GM10248 (cell line): ENCODE measurements at regions not wholly inside any gene's neighbourhood (a gene's known extent, or its start where the extent isn't known, plus 50 kb on each side); places are given as distances from the start of the nearest gene placed in this dataset.
"Not testable (repeated sequence)": the region's sequence is repeated elsewhere in the genome, so short reads cannot be mapped to it uniquely, and the experiment has no call there.

Experiments used
- CTCF ChIA-PET: fragments of 300-600 bp; sonication (Branson Sonifier 250); formaldehyde crosslinking; extraction: SDS; loops from one replicate; lab custom pipeline; 2021; ENCODE audit warnings: antibody characterized with exemption; lab: Yijun Ruan, JAX
- POLR2A ChIA-PET: fragments of 350-650 bp; sonication (Branson Sonifier 250); formaldehyde crosslinking; extraction: SDS; loops from one replicate; lab custom pipeline; 2020; ENCODE audit warnings: antibody characterized with exemption; lab: Yijun Ruan, JAX
- DNase-seq: peaks from one replicate; pipeline ENCODE4 v3.0.0; 2012; ENCODE audit errors: extremely low spot score

DNA sequence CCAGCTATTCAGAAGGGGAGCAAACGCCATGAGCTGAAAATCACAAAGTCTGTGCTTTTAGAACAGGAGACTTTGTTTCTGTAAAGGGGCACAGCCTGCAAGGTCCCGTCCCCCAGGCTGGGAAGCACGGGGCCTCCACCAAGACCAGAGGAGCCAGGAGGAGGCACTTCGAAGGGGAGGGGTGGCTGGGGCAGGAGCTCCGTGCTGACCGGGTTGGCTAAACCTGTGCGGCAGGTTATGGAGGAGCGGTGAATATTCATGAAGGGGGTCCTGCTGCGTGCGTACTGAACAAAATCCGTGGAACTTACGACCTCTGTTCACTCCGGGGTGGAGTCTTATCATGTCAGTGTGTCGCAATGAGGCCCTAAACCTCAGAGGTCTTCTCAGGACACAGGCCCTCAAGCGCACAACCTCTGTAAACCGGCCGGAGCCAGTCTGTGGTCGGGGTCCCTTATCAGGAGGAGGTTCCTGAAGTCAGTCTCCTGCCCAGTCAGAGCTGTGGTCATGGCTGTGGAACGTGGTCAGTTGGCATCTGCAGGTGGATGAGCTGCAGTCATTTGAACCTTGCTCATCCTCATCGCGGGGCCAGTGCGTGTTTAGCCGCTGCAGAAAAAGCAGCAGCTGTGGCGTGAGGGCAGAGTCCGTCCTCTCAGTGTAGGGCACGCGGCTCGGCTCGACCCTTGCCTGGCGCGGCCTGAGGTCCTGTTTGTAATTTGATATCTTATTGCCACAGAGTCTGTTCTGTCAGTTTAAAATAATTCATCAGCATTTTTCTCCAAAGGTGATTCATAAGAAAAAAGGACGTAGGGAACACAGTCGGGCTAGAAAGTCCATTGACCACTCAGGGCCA, 5507.7 kb upstream of the TPTE start:
- DNase-seq, POLR2A ChIA-PET, CTCF ChIA-PET: not testable (repeated sequence)

DNA sequence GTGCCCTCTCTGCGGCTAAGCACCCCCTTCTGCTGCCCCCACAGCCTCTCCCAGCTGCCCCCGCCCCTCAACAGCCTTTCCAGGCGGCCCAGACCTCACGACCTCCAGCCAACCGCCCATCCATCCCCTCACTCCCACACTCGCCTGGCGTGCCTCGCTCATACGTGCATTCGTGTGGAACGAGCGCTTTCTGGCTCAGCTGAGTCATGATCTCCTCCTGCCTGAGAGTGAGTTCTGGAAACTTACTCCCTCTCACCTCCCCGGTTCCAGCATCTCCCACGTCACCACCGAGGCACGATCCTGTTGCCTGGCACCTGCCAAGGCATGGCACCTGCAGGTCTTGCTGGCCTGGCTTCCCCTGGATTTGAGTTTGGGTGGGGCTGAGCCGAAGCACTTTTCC, 5506.2 kb upstream of the TPTE start:
- CTCF ChIA-PET, POLR2A ChIA-PET, DNase-seq: not testable (repeated sequence)

DNA sequence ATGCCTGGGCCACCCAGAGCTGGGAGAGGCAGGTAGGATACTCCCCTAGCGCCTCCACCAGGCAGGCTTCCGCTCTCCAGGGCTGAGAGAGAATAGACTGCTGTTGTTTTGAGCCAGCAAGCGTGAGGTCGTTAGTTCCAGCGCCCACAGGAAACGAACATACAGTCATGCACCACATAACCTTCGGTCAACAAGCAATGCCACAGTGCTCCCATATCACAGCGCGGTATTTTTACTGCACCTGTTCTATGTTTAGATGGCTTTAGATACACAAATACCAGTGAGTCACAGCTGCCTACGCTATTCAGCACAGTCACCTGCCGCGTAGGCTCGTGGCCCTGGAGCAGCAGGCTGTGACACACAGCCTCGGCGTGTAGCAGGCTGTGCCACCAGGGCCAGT, 5502.3 kb upstream of the TPTE start:
- CTCF ChIA-PET, POLR2A ChIA-PET, DNase-seq: not testable (repeated sequence)

DNA sequence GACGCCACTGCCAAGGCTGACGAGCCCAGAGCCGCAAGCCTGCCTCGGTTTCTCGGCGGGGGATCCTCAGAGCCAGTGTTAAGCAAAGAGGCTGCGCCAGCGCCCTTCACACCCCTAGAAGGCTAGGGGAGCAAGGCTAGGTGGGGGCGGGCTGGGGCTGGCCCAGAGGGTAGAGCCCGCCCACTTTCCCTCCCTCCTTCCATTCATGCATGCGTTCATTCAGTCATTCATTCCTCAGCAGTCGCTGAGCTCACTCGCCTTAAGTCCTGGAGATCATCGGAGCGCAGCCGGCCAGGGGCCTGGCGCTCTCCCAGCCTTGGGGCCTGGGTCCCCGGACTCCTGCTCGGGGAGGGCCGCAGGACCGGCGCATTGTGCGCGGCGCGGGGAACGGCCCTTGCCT, 5499.6 kb upstream of the TPTE start:
- CTCF ChIA-PET, POLR2A ChIA-PET, DNase-seq: not testable (repeated sequence)

DNA sequence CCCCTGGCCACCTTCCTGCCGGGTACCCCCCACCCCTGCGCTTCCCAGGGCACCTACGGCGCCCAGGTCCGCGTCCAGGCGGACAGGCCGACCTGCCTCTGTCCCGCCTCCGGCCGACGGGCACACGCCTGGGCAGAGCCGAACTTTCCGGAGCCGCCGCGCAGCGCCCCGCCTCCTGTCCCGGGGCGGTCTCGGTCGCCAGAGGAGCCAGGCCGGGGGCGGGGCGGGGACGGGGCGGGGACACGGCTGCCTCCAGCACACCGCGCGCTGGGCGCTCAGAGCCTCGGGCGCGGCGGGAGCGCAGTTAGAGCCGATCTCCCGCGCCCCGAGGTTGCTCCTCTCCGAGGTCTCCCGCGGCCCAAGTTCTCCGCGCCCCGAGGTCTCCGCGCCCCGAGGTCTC, 5499.1 kb upstream of the TPTE start:
- CTCF ChIA-PET, POLR2A ChIA-PET: not testable (repeated sequence)

DNA sequence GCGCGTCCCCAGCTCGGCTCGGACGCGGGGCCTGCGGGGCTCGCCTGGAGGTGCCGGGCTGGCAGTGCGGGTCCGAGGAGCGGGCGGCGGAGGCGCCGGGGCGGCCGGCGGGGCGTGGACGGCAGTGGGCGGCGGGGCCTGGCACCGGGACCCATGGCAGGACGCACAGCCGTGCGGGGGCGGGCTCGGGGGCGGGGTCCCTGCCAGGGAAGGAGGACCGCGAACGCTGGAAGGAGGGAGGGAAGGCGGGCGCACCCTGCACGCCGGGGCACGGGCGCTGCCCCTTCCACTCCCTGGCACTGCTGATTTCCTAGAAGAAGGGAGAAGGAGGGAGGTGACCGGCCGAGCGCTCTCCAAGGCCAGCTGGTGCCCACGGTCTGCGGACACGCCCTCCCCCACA, 5498.6 kb upstream of the TPTE start:
- DNase-seq, POLR2A ChIA-PET, CTCF ChIA-PET: not testable (repeated sequence)

More for the DNA sequence above, 5499.1 kb upstream of the TPTE start:
- not testable (repeated sequence) for DNase-seq

DNA sequence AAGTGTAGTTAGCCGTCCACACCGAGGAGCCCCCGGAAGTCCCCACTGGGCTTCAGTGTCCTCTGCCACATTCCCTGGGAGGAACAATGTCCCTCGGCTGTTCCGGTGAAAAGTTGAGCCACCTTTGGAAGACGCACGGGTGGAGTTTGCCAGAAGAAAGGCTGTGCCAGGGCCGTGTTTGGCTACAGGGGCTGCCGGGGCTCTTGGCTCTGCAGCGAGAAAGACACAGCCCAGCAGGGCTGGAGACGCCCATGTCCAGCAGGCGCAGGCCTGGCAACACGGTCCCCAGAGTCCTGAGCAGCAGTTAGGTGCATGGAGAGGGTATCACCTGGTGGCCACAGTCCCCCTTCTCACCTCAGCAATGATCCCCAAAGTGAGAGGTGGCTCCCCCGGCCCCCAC, 5486.2 kb upstream of the TPTE start:
- DNase-seq, CTCF ChIA-PET, POLR2A ChIA-PET: not testable (repeated sequence)

DNA sequence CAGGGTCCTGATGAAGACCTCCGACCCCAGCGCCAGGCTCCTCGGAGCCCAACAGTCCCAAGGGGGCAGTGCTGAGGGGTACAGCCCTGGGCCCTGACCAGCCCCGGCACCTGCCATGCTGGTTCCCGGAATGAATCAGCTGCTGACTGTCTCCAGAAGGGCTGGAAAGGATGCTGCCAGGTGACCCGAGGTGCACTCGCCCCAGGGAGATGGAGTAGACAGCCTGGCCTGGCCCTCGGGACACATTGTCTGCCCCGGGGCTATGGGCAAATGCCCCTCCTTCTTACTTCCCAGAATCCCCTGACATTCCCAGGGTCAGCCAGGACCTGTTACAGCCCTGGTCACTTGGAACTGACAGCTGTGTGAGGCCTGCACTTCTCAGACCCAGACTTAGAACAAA, 5485.8 kb upstream of the TPTE start:
- POLR2A ChIA-PET, DNase-seq, CTCF ChIA-PET: not testable (repeated sequence)

DNA sequence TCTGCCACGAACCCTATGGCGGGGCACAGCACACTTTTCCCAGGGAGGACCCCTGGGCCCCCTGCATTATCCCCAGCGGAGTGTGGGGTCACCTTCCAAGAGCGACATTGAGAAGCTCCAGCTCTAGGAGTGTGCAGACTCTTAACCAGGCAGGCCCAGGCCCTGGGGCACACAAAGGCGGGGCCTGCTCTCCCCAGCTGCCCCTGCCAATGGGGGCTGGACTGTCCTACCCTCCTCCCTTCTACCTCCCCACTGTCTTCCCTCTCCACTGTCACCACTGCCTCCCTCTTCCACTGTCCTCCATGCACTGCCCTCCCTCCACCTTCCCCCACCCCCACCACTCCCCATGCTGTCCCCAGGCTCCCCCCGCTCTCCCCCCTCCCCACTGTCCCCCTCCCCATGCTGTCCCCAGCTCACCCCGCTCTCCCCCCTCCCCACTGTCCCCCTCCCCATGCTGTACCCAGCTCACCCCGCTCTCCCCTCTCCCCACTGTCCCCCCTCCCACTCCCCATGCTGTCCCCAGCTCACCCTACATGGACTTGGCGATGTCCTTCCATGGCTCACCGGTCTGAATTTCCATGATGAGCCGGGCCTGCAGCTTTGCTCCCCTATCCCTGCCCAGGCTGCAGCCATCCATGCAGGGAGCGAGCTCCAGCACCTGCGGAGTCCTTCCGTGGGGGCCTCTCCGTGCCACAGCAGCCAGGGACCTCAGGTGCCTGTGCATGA, 5483.6 kb upstream of the TPTE start:
- CTCF ChIA-PET, POLR2A ChIA-PET, DNase-seq: not testable (repeated sequence)

DNA sequence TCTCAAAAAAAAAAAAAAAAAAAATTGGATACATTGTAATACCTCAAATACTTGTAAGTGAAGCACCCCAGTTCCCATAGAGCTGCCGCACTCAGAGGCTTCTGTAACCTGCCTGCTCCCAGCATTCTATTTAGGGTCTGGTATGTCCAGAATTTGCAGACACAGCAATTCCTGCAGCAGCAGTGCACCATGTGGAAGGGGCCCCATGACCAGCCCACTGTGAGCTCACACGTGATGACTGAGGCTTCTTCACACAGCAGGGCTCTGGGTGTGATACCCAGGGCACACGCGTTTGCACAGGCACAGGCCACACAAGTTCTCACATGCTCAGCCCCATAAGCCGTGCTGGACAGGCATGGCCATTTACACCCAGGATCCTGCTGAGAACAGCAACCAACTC, 5481.5 kb upstream of the TPTE start:
- POLR2A ChIA-PET, CTCF ChIA-PET, DNase-seq: not testable (repeated sequence)

DNA sequence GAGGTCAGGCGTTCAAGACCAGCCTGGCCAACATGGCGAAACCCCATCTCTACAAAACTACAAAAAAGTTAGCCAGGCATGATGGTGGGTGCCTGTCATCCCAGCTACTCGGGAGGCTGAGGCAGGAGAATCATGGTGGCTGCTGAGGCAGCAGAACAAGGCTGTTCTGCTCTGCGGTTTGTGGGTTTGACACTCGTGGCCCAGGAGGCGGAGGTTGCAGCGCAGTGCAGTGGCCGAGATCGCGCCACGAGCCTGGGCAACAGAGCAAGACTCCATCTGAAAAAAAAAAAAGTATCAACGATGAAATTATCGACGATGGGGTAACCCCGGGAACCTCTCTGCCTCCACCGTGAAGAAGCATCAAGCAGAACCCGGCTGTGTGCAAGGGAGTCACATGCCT, 5478.8 kb upstream of the TPTE start:
- CTCF ChIA-PET, DNase-seq, POLR2A ChIA-PET: not testable (repeated sequence)

DNA sequence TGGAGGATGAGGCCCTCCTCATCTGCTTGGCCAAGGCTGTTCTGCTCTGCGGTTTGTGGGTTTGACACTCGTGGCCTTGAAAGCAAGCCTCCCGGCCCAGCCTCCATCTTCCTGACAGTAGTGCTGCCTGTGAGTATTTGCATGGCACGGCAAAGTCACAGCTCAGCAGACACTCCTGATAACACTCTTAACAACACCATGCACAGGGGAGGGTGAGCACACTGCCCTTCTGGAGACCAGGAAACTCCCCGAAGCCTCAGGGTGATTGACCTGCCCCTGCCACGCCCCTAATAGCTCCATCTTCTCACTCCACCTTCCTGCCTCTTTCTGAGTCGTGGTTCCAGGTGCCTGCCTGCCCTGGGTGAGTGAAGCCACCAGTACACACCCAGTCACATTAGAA, 5476.6 kb upstream of the TPTE start:
- DNase-seq, CTCF ChIA-PET, POLR2A ChIA-PET: not testable (repeated sequence)

DNA sequence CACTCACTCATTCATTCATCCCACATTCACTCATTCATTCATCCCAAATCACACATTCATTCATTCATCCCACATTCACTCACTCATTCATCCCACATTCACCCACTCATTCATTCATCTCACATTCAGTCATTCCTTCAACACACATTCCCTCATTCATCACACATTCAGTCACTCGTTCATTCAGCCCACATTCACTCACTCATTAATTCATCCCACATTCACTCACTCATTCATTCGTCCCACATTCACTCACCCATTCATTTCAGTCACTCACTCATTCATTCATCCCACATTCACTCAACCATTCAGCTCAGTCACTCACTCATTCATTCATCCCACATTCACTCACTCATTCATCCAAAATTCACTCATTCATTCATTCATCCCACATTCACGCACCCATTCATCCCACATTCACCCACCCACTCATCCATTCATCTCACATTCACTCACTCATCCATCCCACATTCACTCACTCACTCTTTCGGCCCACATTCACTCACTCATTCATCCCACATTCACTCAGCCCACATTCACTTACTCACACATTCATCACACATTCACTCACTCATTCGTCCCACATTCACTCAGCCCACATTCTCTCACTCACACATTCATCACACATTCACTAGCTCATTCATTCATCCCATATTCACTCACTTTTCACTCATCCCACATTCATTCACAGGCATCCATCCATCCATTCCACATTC, 5469.9 kb upstream of the TPTE start:
- CTCF ChIA-PET, POLR2A ChIA-PET, DNase-seq: not testable (repeated sequence)

DNA sequence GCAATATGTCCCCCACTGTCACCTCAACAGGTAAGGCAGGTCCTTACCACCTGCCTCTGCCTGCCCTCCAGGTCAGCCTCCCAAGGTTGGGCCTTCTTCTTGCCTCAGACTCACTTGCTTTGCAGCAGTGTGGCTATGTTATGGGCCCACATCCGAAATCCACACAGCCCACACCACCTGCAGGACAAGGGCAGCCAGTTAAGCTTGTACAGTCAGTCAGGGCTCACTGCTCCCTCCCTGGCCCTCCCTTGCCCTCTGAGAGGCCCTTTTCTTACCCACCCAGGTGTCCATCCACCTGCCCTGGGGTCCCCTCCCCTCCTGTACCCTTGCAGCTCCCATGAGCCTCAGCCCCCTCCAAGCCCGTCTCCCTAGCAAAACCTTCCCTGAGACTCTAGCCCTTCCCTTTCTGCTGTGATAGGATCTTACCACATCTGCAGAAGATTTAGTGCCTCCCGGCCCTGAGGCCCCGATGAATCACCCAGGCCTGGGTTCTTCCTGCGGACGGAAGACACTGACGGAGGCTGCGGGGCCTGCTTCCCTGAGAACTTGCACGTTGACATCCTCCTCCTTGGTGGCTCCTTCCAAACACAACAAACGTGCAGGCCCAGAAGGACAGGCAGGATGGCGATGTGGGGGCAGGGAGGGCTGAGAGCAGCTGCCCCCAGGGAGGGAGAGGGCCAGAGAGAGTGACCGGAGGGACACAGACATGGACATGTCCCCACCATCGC, 5466.2 kb upstream of the TPTE start:
- CTCF ChIA-PET, POLR2A ChIA-PET, DNase-seq: not testable (repeated sequence)

DNA sequence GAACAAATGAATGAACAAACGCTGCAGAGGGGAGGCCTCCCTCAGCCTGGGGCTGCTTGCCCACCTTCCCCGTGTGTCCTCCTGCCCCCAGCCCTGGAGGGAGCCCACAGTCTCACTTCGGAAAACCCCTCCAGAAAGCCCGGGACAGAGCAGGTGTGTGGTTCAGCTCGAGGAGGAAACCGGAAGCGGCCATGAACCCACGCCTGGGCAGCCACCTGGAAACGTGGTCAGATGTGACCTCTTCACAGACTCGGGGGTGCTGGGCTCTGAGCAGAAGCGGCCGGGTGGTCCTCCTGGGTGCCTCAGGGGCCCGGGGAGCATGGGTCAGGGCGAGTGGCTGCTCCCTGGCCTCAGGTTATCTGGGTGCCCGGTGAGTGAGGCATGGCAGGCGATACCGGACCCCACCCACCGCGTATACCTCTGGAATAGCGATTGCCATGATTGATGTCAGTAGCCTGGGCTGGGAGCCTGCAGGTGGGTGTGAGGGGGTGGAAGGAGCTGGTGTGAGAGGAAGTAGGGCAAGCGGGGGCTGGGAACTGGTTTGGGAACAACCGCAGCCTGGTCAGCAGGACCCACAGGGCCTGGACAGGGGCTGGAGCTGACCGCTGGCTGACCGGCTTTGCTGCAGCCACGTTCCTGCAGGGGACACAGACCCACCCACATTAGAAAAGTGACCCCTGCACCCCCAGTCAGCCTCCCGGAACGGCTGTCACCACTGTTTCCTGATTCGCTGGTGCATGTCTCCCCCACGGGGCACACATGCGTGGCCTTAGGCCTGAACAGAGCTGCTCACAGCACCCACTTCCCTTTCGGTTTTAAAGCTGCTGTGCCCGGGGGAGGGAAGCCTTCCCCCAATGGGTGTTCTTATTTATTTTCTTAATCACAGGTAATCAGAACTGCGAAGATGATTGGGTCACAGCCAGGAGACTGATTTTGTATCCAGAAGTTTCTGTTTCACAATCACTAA, 5465.1 kb upstream of the TPTE start:
- CTCF ChIA-PET, DNase-seq, POLR2A ChIA-PET: not testable (repeated sequence)

DNA sequence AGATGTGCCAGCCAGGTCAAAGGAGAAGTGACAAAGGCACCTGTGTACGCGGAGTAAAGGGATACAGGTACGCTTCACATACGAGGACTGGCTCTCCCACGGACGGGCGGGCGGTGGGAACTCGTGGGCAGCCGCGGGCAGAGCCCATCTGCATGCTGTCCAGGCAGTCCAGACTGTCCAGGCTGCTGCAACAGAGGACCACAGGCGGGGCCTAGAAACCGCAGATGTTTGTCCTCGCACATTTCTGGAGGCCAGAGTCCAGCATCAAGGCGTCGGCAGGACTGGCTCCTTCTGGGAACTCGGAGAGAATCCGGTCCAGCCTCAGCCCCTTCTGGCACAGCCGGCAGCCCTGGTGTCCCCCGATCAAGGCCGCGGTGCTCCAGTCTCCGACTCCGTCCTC, 5464.3 kb upstream of the TPTE start:
- POLR2A ChIA-PET, CTCF ChIA-PET, DNase-seq: not testable (repeated sequence)
